ENCODE measurements at regions not wholly inside any gene's neighbourhood (a gene's known extent, or its start where the extent isn't known, plus 50 kb on each side); places are given as distances from the start of the nearest gene placed in this dataset.

- H3K27me3 Mint-ChIP-seq (ENCODE audit: low read depth): no peaks in the 10 kb centered on the region
- H3K27ac Mint-ChIP-seq (ENCODE audit: unreplicated experiment): no peak overlapping the region
- no peaks in the 10 kb centered on the region for H3K4me1 Mint-ChIP-seq (ENCODE audit: low read depth)
- no peaks in the 10 kb centered on the region for H3K36me3 Mint-ChIP-seq (ENCODE audit: low read depth)
- H3K9me3 Mint-ChIP-seq (ENCODE audit: low read depth): peaks cover 6% of the 10 kb centered on the region
- peak; percentile 71 for DNase-seq (ENCODE audit: low spot score)
- no peak for TF ChIP-seq CTCF (IDR thresholded peaks at IDR 0.05)
- H3K4me3 Mint-ChIP-seq (ENCODE audit: unreplicated experiment): no peak overlapping the region
These were observed 181.7 kb upstream of the SYNPR start for GRCh38 chr3:63096248-63097058.

- Mint-ChIP-seq H3K36me3 (ENCODE audit: low read depth) (no peaks in the 10 kb centered on the region), H3K9me3 (ENCODE audit: low read depth) (peaks cover 6% of the 10 kb centered on the region), H3K27ac (ENCODE audit: unreplicated experiment) (no peak overlapping the region), H3K4me1 (ENCODE audit: low read depth) (no peaks in the 10 kb centered on the region), H3K27me3 (ENCODE audit: low read depth) (no peaks in the 10 kb centered on the region), H3K4me3 (ENCODE audit: unreplicated experiment) (no peak overlapping the region)
- TF ChIP-seq CTCF (IDR thresholded peaks at IDR 0.05): no peak
- DNase-seq (ENCODE audit: low spot score): no peak
These were observed 180.7 kb upstream of the SYNPR start for GRCh38 chr3:63097396-63097795.

GRCh38 chr3:63116922-63117321, 161.2 kb upstream of the SYNPR start:
- H3K4me1 Mint-ChIP-seq (ENCODE audit: low read depth): no peaks in the 10 kb centered on the region
- peaks cover 3% of the 10 kb centered on the region for H3K9me3 Mint-ChIP-seq (ENCODE audit: low read depth)
- DNase-seq (ENCODE audit: low spot score): no peak
- peaks cover 2% of the 10 kb centered on the region for H3K27me3 Mint-ChIP-seq (ENCODE audit: low read depth)
- H3K27ac Mint-ChIP-seq (ENCODE audit: unreplicated experiment): no peak overlapping the region
- no peak for TF ChIP-seq CTCF (IDR thresholded peaks at IDR 0.05)
- no peaks in the 10 kb centered on the region for H3K36me3 Mint-ChIP-seq (ENCODE audit: low read depth)
- no peak overlapping the region for H3K4me3 Mint-ChIP-seq (ENCODE audit: unreplicated experiment)

- Mint-ChIP-seq H3K27me3 (ENCODE audit: low read depth) (peaks cover 2% of the 10 kb centered on the region), H3K9me3 (ENCODE audit: low read depth) (no peaks in the 10 kb centered on the region), H3K4me1 (ENCODE audit: low read depth) (no peaks in the 10 kb centered on the region), H3K36me3 (ENCODE audit: low read depth) (no peaks in the 10 kb centered on the region), H3K4me3 (ENCODE audit: unreplicated experiment) (no peak overlapping the region), H3K27ac (ENCODE audit: unreplicated experiment) (no peak overlapping the region)
- TF ChIP-seq CTCF (IDR thresholded peaks at IDR 0.05): no peak
- no peak for DNase-seq (ENCODE audit: low spot score)
These were observed 154.0 kb upstream of the SYNPR start for GRCh38 chr3:63124090-63124489.

- DNase-seq (ENCODE audit: low spot score): no peak
- Mint-ChIP-seq H3K27ac (ENCODE audit: unreplicated experiment) (no peak overlapping the region), H3K36me3 (ENCODE audit: low read depth) (no peaks in the 10 kb centered on the region), H3K4me3 (ENCODE audit: unreplicated experiment) (no peak overlapping the region), H3K27me3 (ENCODE audit: low read depth) (no peaks in the 10 kb centered on the region), H3K4me1 (ENCODE audit: low read depth) (no peaks in the 10 kb centered on the region), H3K9me3 (ENCODE audit: low read depth) (no peaks in the 10 kb centered on the region)
- no peak for TF ChIP-seq CTCF (IDR thresholded peaks at IDR 0.05)
These were observed 151.6 kb upstream of the SYNPR start for GRCh38 chr3:63126530-63126929.
